HFF-Myc (cell line): ENCODE measurements at regions not wholly inside any gene's neighbourhood (a gene's known extent, or its start where the extent isn't known, plus 50 kb on each side); places are given as distances from the start of the nearest gene placed in this dataset.

ENCODE experiments used
- DNase-seq: peaks from one replicate; pipeline ENCODE4 v3.0.0-alpha.2; 2011; ENCODE audit warnings: low read depth; ENCODE audit errors: extremely low read depth
- H3K4me3 ChIP-seq: replicated peaks from 2 replicates; pipeline ENCODE4 v1.5.1; 2011; ENCODE audit warnings: low read depth, mild to moderate bottlenecking, control low read depth, low read length
- TF ChIP-seq, protein P1 (sequence below): IDR thresholded peaks from 2 replicates; pipeline ENCODE4 v1.5.1; 2012; ENCODE audit warnings: mild to moderate bottlenecking, low read depth, low read length, control low read depth; ENCODE audit errors: missing control alignments

GRCh38 chr7:32428546-32428945 lies 61.6 kb downstream of the LSM5 start:
- TF ChIP-seq, protein P1, sequence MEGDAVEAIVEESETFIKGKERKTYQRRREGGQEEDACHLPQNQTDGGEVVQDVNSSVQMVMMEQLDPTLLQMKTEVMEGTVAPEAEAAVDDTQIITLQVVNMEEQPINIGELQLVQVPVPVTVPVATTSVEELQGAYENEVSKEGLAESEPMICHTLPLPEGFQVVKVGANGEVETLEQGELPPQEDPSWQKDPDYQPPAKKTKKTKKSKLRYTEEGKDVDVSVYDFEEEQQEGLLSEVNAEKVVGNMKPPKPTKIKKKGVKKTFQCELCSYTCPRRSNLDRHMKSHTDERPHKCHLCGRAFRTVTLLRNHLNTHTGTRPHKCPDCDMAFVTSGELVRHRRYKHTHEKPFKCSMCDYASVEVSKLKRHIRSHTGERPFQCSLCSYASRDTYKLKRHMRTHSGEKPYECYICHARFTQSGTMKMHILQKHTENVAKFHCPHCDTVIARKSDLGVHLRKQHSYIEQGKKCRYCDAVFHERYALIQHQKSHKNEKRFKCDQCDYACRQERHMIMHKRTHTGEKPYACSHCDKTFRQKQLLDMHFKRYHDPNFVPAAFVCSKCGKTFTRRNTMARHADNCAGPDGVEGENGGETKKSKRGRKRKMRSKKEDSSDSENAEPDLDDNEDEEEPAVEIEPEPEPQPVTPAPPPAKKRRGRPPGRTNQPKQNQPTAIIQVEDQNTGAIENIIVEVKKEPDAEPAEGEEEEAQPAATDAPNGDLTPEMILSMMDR = no peak
- H3K4me3 ChIP-seq = no peak overlapping the region
- no peak for DNase-seq

GRCh38 chr7:32427769-32428291 lies 62.4 kb downstream of the LSM5 start:
- DNase-seq = peak; percentile 51
- TF ChIP-seq, protein P1 = peak; percentile 33
- H3K4me3 ChIP-seq = no peak overlapping the region

GRCh38 chr7:32416846-32417245 lies 73.3 kb downstream of the LSM5 start:
- DNase-seq = no peak
- TF ChIP-seq, protein P1 = no peak
- H3K4me3 ChIP-seq = no peak overlapping the region

DNA sequence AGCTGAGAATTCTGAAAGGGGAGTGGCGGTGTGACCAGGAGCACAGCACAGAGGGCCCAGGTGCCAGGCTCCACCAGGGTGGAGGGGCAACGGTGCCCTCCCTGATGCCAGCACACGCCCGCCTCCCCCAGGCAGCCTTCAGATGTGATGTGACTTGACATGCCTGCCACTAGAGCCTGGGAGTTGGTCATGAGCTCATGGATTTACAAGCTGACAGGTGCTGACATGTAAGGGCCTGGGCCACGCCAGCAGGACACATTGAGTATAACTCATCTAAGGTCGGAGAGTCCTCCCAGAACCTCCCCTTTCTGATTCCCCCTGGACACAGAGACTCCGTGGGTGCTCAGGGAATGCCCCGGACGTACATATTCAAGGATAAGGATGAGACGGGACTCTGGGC lies 74.2 kb downstream of the LSM5 start:
- no peak overlapping the region for H3K4me3 ChIP-seq
- DNase-seq = no peak
- TF ChIP-seq, protein P1 = no peak

DNA sequence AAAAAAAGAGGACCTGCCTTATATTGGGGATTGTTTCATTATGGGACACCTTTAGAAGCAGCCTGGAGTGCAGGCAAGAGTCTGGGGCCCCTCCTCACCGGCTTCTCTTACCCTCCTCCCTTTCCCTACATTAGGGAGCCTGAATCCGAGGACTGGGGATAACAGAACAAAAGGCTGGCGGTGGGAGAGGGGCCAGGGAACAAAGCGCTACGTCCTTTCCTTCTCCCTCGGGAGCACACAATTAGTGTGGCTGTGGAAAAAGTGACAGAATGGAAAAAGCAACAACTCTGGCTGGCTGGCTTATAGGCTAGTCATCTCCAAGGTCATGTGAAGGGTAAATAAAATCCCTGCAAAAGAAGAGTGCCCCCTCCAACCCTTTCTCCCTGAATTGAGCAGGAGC lies 74.7 kb downstream of the LSM5 start:
- no peak for DNase-seq
- no peak overlapping the region for H3K4me3 ChIP-seq
- TF ChIP-seq, protein P1 = no peak

GRCh38 chr7:32412471-32412870 lies 77.7 kb downstream of the LSM5 start:
- TF ChIP-seq, protein P1 = no peak
- no peak for DNase-seq
- H3K4me3 ChIP-seq = no peak overlapping the region

GRCh38 chr7:32410545-32410944 lies 79.6 kb downstream of the LSM5 start:
- TF ChIP-seq, protein P1 = no peak
- no peak overlapping the region for H3K4me3 ChIP-seq
- no peak for DNase-seq
